DOHH2 (cell line): ENCODE measurements at regions not wholly inside any gene's neighbourhood (a gene's known extent, or its start where the extent isn't known, plus 50 kb on each side); places are given as distances from the start of the nearest gene placed in this dataset.
A peak's percentile ranks its signal among the peaks of the same experiment; 100 is the strongest.

ENCODE experiments used
- H3F3A ChIP-seq: fragments of 200-600 bp; sonication (generic), shearing (Covaris generic); 2 replicates; pipeline ENCODE4 v1.6.0; 2016; ENCODE audit warnings: antibody characterized with exemption, mild to moderate bottlenecking; ENCODE audit not compliant: control insufficient read depth, insufficient read depth
- H3K27ac ChIP-seq: fragments of 200-600 bp; sonication (generic); 2 replicates; pipeline ENCODE4 v1.5.1; 2014; ENCODE audit warnings: low read depth, mild to moderate bottlenecking, low read length, moderate library complexity
- H3K27me3 ChIP-seq: fragments of 200-600 bp; sonication (generic); 2 replicates; pipeline ENCODE4 v1.6.1; 2014; ENCODE audit warnings: mild to moderate bottlenecking, low read length, mixed read lengths; ENCODE audit not compliant: control insufficient read depth
- H3K36me3 ChIP-seq: fragments of 200-600 bp; sonication (generic); 2 replicates; pipeline ENCODE4 v1.6.1; 2014; ENCODE audit warnings: mild to moderate bottlenecking, low read length, moderate library complexity, mixed read lengths; ENCODE audit not compliant: control insufficient read depth
- H3K4me1 ChIP-seq: fragments of 200-600 bp; sonication (generic); 2 replicates; pipeline ENCODE4 v1.6.1; 2014; ENCODE audit warnings: mild to moderate bottlenecking, low read length, mixed read lengths; ENCODE audit not compliant: control insufficient read depth
- H3K4me2 ChIP-seq: fragments of 200-600 bp; sonication (generic); 2 replicates; pipeline ENCODE4 v1.6.0; 2014; ENCODE audit warnings: mild to moderate bottlenecking, low read length, moderate library complexity
- H3K4me3 ChIP-seq: fragments of 200-600 bp; sonication (generic); 2 replicates; pipeline ENCODE4 v1.5.1; 2014; ENCODE audit warnings: mild to moderate bottlenecking, low read length, mixed read lengths
- H3K79me2 ChIP-seq: fragments of 200-600 bp; sonication (generic); 2 replicates; pipeline ENCODE4 v1.6.1; 2014; ENCODE audit warnings: mild to moderate bottlenecking, low read length, mixed read lengths; ENCODE audit not compliant: control insufficient read depth
- H3K9me2 ChIP-seq: fragments of 200-600 bp; sonication (generic); replicated peaks from 2 replicates; pipeline ENCODE4 v1.6.1; 2014; ENCODE audit warnings: mild to moderate bottlenecking, low read length, mixed read lengths; ENCODE audit not compliant: control insufficient read depth
- H3K9me3 ChIP-seq: fragments of 200-600 bp; sonication (generic); 2 replicates; pipeline ENCODE4 v1.6.1; 2014; ENCODE audit warnings: antibody characterized with exemption, low read length, mixed read lengths; ENCODE audit not compliant: control insufficient read depth, insufficient read depth
- H4K20me1 ChIP-seq: fragments of 200-600 bp; sonication (generic); 2 replicates; pipeline ENCODE4 v1.6.0; 2014; ENCODE audit warnings: low read depth, mild to moderate bottlenecking, antibody characterized with exemption, low read length, moderate library complexity; ENCODE audit not compliant: control insufficient read depth, insufficient read depth
- CTCF ChIP-seq: fragments of 200-600 bp; sonication (generic); IDR thresholded peaks from one replicate; pipeline ENCODE4 v1.5.1; 2014; ENCODE audit warnings: antibody characterized with exemption, mild to moderate bottlenecking, low read depth, low read length; ENCODE audit not compliant: poor library complexity, severe bottlenecking
- EZH2phosphoT487 ChIP-seq: fragments of 200-600 bp; sonication (generic); IDR thresholded peaks from 2 replicates; pipeline ENCODE4 v1.6.1; 2017; ENCODE audit warnings: borderline replicate concordance, mild to moderate bottlenecking, antibody characterized with exemption, low read length, moderate library complexity, mixed read lengths

GRCh38 chr2:136232456-136233172, 114.7 kb upstream of the CXCR4 start:
- H4K20me1 ChIP-seq: no peaks in the 10 kb centered on the region
- H3K4me3 ChIP-seq: peak overlapping the region; percentile 56
- peak overlapping the region; percentile 35; the same call in 1 of the 2 replicates for H3K27ac ChIP-seq
- H3K36me3 ChIP-seq: no peaks in the 10 kb centered on the region
- H3K27me3 ChIP-seq: peaks cover 37% of the 10 kb centered on the region
- H3K4me2 ChIP-seq: peak overlapping the region; percentile 68
- H3F3A ChIP-seq: peaks cover 14% of the 10 kb centered on the region
- no peaks in the 10 kb centered on the region for H3K9me3 ChIP-seq
- TF ChIP-seq EZH2phosphoT487 (no peak), CTCF (no peak)
- H3K4me1 ChIP-seq: peaks cover 51% of the 10 kb centered on the region
- no peaks in the 10 kb centered on the region for H3K79me2 ChIP-seq
- H3K9me2 ChIP-seq: no peaks in the 10 kb centered on the region

- Histone ChIP-seq H3K27me3 (peaks cover 40% of the 10 kb centered on the region), H3K4me3 (no peak overlapping the region), H3K36me3 (no peaks in the 10 kb centered on the region), H3K4me2 (no peak overlapping the region), H3K9me3 (no peaks in the 10 kb centered on the region), H3K9me2 (no peaks in the 10 kb centered on the region), H3K79me2 (no peaks in the 10 kb centered on the region), H3F3A (peaks cover 14% of the 10 kb centered on the region), H4K20me1 (no peaks in the 10 kb centered on the region), H3K4me1 (peaks cover 51% of the 10 kb centered on the region), H3K27ac (no peak overlapping the region)
- TF ChIP-seq CTCF (no peak), EZH2phosphoT487 (no peak)
Observed at GRCh38 chr2:136230464-136230863, 112.5 kb upstream of the CXCR4 start.

- Histone ChIP-seq H3K9me3 (no peaks in the 10 kb centered on the region), H3K9me2 (no peaks in the 10 kb centered on the region), H3K4me1 (peaks cover 35% of the 10 kb centered on the region), H3F3A (peaks cover 4% of the 10 kb centered on the region; the same call in 1 of the 2 replicates), H3K4me3 (no peak overlapping the region), H3K4me2 (peak overlapping the region; percentile 20; the same call in 1 of the 2 replicates), H4K20me1 (no peaks in the 10 kb centered on the region), H3K36me3 (no peaks in the 10 kb centered on the region), H3K27ac (no peak overlapping the region), H3K79me2 (no peaks in the 10 kb centered on the region), H3K27me3 (peaks cover 35% of the 10 kb centered on the region)
- no peak for TF ChIP-seq CTCF
- TF ChIP-seq EZH2phosphoT487: no peak
Observed at GRCh38 chr2:136226903-136227302, 109.0 kb upstream of the CXCR4 start.
